HG02938 (cell line): ENCODE measurements at regions not wholly inside any gene's neighbourhood (a gene's known extent, or its start where the extent isn't known, plus 50 kb on each side); places are given as distances from the start of the nearest gene placed in this dataset.
A peak's percentile ranks its signal among the peaks of the same experiment; 100 is the strongest.
"Not testable (repeated sequence)": the region's sequence is repeated elsewhere in the genome, so short reads cannot be mapped to it uniquely, and the experiment has no call there.

ENCODE experiments used
- ATAC-seq: cut with Tn5 transposase; IDR thresholded peaks from one replicate; pipeline ENCODE4 v1.9.1; 2021; ENCODE audit warnings: mild to moderate bottlenecking, moderate library complexity; ENCODE audit not compliant: unreplicated experiment

GRCh38 chr7:76971201-76971600, 61.0 kb downstream of the SPDYE17 start:
- not testable (repeated sequence) for ATAC-seq

GRCh38 chr7:76969892-76970291, 62.3 kb downstream of the SPDYE17 start:
- not testable (repeated sequence) for ATAC-seq

GRCh38 chr7:76965731-76966548, 66.2 kb downstream of the SPDYE17 start:
- ATAC-seq, result not testable (repeated sequence)

GRCh38 chr7:76964050-76964449, 68.1 kb downstream of the SPDYE17 start:
- not testable (repeated sequence) for ATAC-seq

- not testable (repeated sequence) for ATAC-seq
Measured at GRCh38 chr7:76963061-76963460, 69.1 kb downstream of the SPDYE17 start.

- peak; percentile 26 for ATAC-seq
Measured at GRCh38 chr7:76960400-76960986, 71.7 kb downstream of the SPDYE17 start.

GRCh38 chr7:76959573-76960399, 72.4 kb downstream of the SPDYE17 start:
- ATAC-seq, result peak; percentile 97

- ATAC-seq, result not testable (repeated sequence)
Measured at GRCh38 chr7:76956531-76956930, 75.6 kb downstream of the SPDYE17 start.

GRCh38 chr7:76955124-76955523, 77.0 kb downstream of the SPDYE17 start:
- not testable (repeated sequence) for ATAC-seq

- ATAC-seq, result peak; percentile 85
Measured at GRCh38 chr7:76944603-76945002, 87.6 kb downstream of the SPDYE17 start.

- ATAC-seq, result peak; percentile 53
Measured at GRCh38 chr7:76941809-76942765, 90.1 kb downstream of the SPDYE17 start.

GRCh38 chr7:76937781-76938180, 94.4 kb downstream of the SPDYE17 start:
- ATAC-seq, result not testable (repeated sequence)

- ATAC-seq, result not testable (repeated sequence)
Measured at GRCh38 chr7:76937330-76937729, 94.8 kb downstream of the SPDYE17 start.

- not testable (repeated sequence) for ATAC-seq
Measured at GRCh38 chr7:76936346-76936745, 95.8 kb downstream of the SPDYE17 start.

- ATAC-seq, result not testable (repeated sequence)
Measured at GRCh38 chr7:76934711-76935110, 97.5 kb downstream of the SPDYE17 start.

- peak; percentile 83 for ATAC-seq
Measured at GRCh38 chr7:76932957-76933356, 99.2 kb downstream of the SPDYE17 start.

GRCh38 chr7:76931441-76931840, 100.7 kb downstream of the SPDYE17 start:
- ATAC-seq, result not testable (repeated sequence)

GRCh38 chr7:76930416-76930815, 101.7 kb downstream of the SPDYE17 start:
- ATAC-seq, result not testable (repeated sequence)

GRCh38 chr7:76928751-76929150, 103.4 kb downstream of the SPDYE17 start:
- ATAC-seq, result not testable (repeated sequence)

GRCh38 chr7:76927741-76928393, 104.3 kb downstream of the SPDYE17 start:
- not testable (repeated sequence) for ATAC-seq
